ENCODE measurements at regions not wholly inside any gene's neighbourhood (a gene's known extent, or its start where the extent isn't known, plus 50 kb on each side); places are given as distances from the start of the nearest gene placed in this dataset.

DNA sequence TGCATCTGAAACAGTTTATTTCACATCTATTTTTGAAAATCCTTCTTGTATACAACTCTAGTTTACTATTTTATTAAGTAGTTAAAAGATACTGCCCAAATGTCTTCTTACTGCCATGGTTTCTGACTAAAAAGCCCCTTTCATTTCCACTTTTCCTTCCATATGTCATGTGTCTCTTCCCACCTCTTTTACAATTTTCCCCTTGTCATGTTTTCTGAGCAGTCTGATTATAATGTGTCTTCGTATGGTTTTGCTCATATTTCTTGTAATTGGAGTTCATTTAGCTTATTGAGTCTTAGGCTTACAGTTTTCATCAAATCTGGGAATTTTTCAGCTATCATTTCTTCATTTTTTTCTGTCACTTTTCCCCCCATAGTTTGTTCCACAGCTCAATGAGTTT lies 813.9 kb upstream of the GYPC start:
- DNase-seq (ENCODE audit: low read depth in 1 of 2, low spot score in 1 of 2), result no peak

GRCh38 chr2:125850541-125850940 lies 805.4 kb upstream of the GYPC start:
- no peak for DNase-seq (ENCODE audit: low read depth in 1 of 2, low spot score in 1 of 2)

GRCh38 chr2:125852364-125852763 lies 803.6 kb upstream of the GYPC start:
- DNase-seq (ENCODE audit: low read depth in 1 of 2, low spot score in 1 of 2), result no peak

DNA sequence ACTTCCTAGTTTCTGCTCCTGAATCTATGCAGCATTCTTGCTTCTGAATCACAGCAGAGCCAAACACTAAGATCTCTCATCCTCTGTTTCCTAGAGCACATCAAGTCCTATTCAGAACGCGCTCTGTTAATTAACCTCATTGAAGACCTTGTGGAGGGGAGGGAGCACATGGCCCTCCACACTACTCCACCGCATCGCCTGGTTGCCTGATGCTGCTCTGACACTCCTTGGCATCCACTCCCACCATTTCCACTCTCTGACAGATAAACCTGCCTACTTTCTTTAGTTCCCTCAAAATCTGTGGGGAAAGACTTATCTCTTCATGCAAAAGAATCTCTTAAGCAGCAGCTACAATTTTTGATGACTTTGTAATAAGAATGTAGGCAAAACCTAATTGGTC lies 802.3 kb upstream of the GYPC start:
- DNase-seq (ENCODE audit: low read depth in 1 of 2, low spot score in 1 of 2), result no peak

- DNase-seq (ENCODE audit: low read depth in 1 of 2, low spot score in 1 of 2), result no peak
These were observed 800.8 kb upstream of the GYPC start for GRCh38 chr2:125855204-125855603.

DNA sequence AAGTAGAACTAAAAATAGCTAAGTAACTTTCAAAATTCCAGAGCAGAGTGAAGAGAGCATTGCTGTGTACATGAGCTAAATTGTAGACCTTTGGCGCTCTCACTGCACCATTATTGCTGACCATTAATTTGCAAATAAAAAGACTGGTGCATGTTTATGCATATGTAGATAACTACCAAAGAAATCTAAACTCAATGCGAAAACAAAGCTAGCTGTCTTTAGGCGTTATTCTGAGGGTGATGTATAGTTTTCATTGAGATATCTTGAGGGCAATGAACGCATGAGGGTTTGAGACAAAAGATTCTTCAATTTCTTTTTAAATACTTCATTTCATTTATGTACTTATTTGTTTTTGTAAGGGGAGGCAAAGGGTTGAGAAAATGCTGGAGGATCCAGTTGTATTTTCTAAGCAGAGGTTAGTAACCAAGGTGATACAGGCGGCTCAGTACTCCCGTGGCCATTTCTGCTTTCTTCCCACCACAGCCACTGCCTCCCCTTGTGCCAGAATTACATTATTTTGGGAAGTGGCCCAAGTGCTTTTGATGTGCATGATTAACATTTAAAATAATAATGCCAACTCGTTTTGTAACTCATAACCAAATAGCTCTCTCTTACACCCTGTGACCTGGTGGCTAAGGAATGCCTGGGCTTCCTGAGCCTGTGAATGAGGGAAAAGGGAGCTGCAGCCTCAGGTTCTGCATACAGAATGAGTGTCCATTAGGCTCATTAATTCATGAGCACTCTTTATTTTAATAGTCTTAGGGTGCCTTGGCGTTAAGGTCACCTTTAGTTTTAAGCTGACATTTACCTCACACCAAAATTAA lies 797.8 kb upstream of the GYPC start:
- no peak for DNase-seq (ENCODE audit: low read depth in 1 of 2, low spot score in 1 of 2)

DNA sequence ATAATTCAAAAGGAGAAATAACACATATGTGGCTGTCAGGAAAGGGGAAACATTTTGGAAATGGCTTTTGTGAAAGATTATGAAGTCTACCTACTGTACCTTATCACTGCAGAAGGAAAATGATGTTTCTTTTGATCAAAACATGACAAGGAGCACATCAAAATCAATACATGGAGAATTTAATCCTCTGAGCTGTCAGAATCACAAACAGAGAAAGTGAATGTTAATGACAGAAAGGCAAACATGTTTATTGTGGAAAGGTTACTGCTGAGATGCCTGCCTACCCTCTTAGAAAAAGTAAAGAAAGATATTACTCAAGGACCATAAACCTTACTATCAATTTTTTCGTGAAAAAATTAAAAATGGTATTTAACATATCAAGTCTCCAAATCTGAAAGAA lies 794.5 kb upstream of the GYPC start:
- no peak for DNase-seq (ENCODE audit: low read depth in 1 of 2, low spot score in 1 of 2)

DNA sequence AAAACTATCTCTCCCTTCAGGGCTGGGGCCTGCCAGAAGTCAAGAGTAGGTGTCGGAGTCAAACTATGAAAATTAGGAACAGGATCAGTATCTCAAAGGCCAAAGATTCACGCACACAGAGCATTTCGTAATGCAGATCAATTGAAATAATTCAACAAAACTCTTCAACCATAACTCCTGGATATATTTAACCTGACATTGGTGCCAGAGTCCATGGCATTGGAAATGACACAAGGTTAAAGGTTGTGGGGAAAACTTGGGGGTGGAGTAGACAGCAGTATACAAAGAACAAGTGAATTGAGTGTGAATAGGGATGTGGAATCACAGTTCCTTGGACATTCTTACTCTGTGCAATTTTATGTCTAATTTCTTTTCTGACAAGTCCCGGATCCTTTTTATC lies 788.0 kb upstream of the GYPC start:
- DNase-seq (ENCODE audit: low read depth in 1 of 2, low spot score in 1 of 2), result no peak

DNA sequence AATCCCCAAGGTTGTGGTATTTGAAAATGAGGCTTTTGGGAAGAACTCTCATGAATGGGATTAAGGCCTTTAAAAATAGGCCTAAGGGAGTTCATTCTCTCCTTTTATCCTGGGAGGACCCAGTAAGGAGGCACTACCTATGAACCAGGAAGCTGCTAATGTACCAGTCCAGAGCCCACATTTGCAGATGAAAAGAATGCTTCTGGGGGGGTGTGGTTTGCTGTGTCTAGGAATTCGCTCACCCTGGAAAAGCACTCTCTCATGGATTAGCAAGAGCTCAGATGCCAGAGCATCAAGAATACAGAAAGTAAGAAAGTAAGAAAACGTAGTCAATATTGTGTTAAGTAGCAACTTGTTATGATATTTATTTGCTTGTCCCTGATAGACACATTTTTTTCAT lies 785.7 kb upstream of the GYPC start:
- no peak for DNase-seq (ENCODE audit: low read depth in 1 of 2, low spot score in 1 of 2)

GRCh38 chr2:125870746-125871145 lies 785.2 kb upstream of the GYPC start:
- DNase-seq (ENCODE audit: low read depth in 1 of 2, low spot score in 1 of 2), result no peak

GRCh38 chr2:125874564-125874963 lies 781.4 kb upstream of the GYPC start:
- no peak for DNase-seq (ENCODE audit: low read depth in 1 of 2, low spot score in 1 of 2)

- DNase-seq (ENCODE audit: low read depth in 1 of 2, low spot score in 1 of 2), result no peak
These were observed 770.6 kb upstream of the GYPC start for GRCh38 chr2:125885340-125885739.

- DNase-seq (ENCODE audit: low read depth in 1 of 2, low spot score in 1 of 2), result no peak
These were observed 769.8 kb upstream of the GYPC start for GRCh38 chr2:125886153-125886552.

DNA sequence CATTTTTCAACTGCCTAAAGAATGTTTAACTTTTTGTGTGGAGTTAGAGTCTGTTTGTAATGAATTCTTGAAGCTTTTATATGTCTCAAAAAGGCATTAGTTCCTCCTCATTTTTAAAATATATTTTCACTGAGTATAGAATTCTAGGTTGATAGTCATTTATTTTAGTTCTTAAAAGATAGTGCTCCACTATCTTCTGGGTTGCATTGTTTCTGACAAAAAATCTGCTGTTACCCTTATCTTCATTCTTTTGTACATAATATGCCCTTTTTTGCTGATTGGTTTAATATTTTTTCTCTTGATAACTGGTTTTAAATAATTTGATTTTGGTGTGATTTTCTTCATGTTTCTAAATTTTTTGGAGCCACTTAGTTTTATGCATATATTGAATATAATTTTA lies 754.7 kb upstream of the GYPC start:
- DNase-seq (ENCODE audit: low read depth in 1 of 2, low spot score in 1 of 2), result no peak

DNA sequence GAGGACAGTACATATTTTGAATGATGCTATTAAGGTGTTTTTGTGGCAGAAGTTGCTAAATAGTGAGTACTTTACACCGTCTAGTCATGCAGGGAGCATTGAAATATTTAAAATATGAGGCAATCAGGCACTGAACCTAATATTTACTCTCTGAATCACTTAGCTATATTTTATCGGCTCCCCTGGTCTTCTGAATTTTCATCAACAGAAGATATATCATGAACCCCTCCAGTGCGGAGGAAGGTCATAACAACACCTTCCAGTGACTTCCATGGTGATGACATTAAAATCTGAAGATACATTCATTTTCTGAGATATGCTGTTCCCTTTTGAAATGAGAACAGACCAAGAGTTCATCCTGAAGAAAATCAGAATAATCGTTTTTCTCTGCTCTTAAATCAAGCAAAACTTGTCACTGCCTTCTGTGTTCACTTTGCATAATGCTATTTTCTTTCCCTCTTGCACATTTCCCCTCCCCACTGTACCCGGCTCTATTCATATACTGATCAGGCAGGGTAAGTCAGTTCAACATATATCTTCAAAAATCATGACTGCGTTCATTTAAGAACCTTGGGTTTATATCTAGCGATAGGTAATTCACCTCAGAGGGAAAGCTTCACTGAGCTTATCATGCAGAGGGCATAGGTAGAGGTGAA lies 729.9 kb upstream of the GYPC start:
- no peak for DNase-seq (ENCODE audit: low read depth in 1 of 2, low spot score in 1 of 2)

DNA sequence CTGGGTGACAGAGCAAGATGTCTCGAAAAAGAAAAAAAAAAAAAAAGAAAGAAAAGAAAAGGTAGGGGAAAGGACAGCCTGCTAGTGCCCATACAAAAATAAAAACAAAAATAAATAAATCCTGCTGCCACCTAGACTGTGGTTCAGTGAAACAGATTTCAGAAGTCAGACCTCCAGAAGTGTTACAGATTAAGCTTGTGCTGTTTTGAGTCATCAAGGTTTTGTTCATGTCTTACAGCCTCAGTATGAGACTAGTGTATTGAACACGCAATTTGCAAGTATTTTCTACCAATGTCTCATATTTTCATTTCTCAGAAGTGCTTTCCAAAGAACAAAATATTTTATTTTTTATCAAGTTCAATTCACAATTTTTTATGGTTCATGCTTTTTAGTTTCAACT lies 720.4 kb upstream of the GYPC start:
- DNase-seq (ENCODE audit: low read depth in 1 of 2, low spot score in 1 of 2), result no peak

GRCh38 chr2:125942585-125943424 lies 713.2 kb upstream of the GYPC start:
- DNase-seq (ENCODE audit: low read depth in 1 of 2, low spot score in 1 of 2), result no peak

DNA sequence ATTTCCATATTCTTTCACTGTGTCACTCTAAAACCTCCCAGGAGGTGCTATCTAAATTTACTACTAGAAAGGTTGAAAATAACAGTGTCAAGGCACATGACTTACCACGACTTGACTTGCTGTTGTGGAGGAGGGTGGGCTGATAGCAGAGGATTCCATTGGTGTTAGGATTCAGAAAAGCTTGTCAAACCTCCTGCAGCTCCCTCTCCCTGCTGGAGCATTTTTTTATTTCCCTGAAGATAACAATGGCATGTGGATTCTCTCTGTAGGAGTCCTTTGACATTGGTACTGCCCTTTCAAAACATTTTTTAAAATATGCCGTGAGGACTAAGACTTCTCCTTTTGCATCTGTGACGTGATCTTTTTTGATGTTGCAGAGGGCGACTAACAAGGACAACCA lies 696.9 kb upstream of the GYPC start:
- no peak for DNase-seq (ENCODE audit: low read depth in 1 of 2, low spot score in 1 of 2)

DNA sequence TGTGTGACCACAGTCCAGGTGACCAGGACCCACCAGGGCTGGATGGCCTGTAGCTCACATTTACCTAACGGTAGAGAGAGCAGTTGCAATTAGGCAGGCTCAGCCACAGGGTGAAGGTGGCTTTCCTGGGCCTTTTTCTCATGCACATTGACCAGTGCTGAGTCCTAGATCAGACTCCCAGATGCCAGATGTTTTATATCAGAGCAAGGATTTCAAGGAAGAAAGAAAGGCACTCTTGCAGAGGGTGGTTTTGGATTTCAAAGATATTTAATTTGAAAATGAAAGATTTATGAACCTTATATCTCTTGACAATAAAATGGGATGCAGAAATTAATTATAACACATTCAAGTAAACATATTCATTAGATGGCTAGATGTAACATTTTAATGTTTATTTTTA lies 694.2 kb upstream of the GYPC start:
- DNase-seq (ENCODE audit: low read depth in 1 of 2, low spot score in 1 of 2), result no peak

DNA sequence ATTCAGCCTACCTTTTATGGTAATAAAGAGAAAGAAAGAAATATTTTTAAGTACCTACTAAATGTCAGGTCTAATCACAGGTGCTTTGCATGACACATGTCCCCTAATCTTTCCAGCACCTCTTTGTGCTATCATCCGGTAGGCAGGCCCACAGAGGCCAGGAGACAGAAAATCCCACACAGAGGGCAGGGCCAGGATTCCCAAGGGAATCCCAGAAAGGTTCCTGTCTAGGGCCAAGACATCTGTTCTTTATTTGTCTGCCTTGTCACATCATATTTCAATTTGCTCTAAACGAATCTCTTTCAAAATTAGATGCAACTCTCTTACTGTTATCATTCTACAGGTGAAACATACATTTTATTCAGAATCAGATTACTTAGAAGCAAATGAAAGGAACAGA lies 676.1 kb upstream of the GYPC start:
- no peak for DNase-seq (ENCODE audit: low read depth in 1 of 2, low spot score in 1 of 2)

GRCh38 chr2:125983364-125983763 lies 672.6 kb upstream of the GYPC start:
- DNase-seq (ENCODE audit: low read depth in 1 of 2, low spot score in 1 of 2), result no peak

- no peak for DNase-seq (ENCODE audit: low read depth in 1 of 2, low spot score in 1 of 2)
These were observed 626.6 kb upstream of the GYPC start for GRCh38 chr2:126029316-126029715.

Data from activated T-helper 1 cell treated with anti-CD3 and anti-CD28 coated beads, Interleukin-2, amount 50 U/mL, for 16 hours (primary cell).